ENCODE measurements at regions not wholly inside any gene's neighbourhood (a gene's known extent, or its start where the extent isn't known, plus 50 kb on each side); places are given as distances from the start of the nearest gene placed in this dataset.

DNA sequence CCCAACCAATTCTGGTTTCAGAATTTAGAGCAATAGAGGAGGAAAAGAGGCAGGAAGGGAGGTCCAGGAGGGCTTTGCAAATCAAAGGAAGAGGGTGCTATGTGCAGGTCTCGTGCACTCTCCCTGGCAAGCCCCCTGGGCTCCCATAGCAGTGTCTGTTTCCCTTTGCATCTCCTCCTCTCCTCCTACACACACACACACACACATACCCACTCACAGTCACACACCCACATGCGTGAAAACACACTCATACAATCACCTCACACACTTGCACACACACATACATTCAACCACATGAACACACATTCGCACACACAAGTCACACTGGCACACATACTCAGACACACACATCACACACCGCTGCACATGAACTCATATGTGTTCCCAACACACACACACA lies 105.3 kb downstream of the OAT start:
- Histone ChIP-seq H3K4me3 (no peak overlapping the region), H3K4me1 (no peaks in the 10 kb centered on the region), H3K9me3 (no peaks in the 10 kb centered on the region), H3K27me3 (no peaks in the 10 kb centered on the region), H3K27ac (no peak overlapping the region), H3K36me3 (no peaks in the 10 kb centered on the region)
- TF ChIP-seq, protein P1, sequence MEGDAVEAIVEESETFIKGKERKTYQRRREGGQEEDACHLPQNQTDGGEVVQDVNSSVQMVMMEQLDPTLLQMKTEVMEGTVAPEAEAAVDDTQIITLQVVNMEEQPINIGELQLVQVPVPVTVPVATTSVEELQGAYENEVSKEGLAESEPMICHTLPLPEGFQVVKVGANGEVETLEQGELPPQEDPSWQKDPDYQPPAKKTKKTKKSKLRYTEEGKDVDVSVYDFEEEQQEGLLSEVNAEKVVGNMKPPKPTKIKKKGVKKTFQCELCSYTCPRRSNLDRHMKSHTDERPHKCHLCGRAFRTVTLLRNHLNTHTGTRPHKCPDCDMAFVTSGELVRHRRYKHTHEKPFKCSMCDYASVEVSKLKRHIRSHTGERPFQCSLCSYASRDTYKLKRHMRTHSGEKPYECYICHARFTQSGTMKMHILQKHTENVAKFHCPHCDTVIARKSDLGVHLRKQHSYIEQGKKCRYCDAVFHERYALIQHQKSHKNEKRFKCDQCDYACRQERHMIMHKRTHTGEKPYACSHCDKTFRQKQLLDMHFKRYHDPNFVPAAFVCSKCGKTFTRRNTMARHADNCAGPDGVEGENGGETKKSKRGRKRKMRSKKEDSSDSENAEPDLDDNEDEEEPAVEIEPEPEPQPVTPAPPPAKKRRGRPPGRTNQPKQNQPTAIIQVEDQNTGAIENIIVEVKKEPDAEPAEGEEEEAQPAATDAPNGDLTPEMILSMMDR (IDR thresholded peaks at IDR 0.05) = no peak
- no peak for TF ChIP-seq POLR2A (IDR thresholded peaks at IDR 0.05)
- no peak for DNase-seq

DNA sequence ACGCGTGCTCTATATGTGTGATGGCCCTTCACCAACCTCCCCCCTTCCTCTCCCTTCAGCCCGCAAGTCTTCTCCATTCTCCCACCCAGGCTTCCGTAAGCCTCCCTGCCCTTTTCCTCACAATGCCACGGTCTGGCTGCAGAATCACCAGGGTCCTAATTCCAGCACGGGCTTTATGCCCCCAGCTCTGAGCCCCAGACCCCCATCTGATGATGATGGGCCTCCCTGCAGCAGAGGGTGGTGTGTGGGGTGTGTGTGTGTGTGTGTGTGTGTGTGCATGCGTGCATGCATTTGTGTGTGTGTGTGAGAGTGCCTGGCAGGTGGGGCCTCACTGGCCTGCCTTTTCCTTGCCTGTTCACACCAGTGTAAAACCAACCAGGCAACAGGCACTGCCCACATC lies 109.9 kb downstream of the OAT start:
- peak in 1 of 3 donors; percentile 23 for DNase-seq
- no peaks in the 10 kb centered on the region for H3K27me3 ChIP-seq
- no peaks in the 10 kb centered on the region for H3K9me3 ChIP-seq
- TF ChIP-seq, protein P1 (IDR thresholded peaks at IDR 0.05) = no peak
- no peaks in the 10 kb centered on the region for H3K4me1 ChIP-seq
- no peaks in the 10 kb centered on the region for H3K36me3 ChIP-seq
- no peak overlapping the region for H3K27ac ChIP-seq
- no peak overlapping the region for H3K4me3 ChIP-seq

DNA sequence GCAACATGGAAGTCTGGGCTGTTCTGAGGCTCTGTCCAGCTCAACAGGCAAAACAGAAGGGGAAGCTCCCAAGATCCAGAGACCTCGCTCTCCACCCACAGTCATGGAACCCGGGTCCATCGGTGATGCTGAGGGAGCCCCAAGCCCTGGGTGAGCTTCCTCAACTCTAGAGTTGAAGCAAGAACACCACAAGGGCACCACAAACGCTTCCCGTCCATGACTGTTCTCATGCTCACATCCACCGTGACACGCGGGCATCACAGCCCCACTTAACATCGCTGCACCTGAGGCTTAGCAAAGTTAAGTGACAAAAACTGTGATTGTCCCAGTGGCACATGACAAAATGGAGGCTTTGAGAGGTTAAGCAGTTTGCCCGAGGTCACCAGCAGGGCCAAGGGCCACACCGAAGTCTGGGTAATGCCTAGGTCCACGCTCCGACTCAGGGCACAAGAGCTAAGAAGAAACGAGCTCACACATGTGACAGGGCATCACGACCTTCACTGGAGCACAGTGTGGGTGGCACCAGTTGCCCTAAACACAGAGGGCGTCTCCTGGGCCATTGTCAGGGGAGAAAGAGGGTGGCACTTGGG lies 110.6 kb downstream of the OAT start:
- peak in 1 of 3 donors; percentile 12 for DNase-seq
- H3K27me3 ChIP-seq = no peaks in the 10 kb centered on the region
- no peak for TF ChIP-seq POLR2A (IDR thresholded peaks at IDR 0.05)
- TF ChIP-seq, protein P1 (IDR thresholded peaks at IDR 0.05) = no peak
- H3K27ac ChIP-seq = no peak overlapping the region
- H3K36me3 ChIP-seq = no peaks in the 10 kb centered on the region
- H3K4me3 ChIP-seq = no peak overlapping the region
- no peaks in the 10 kb centered on the region for H3K9me3 ChIP-seq
- H3K4me1 ChIP-seq = no peaks in the 10 kb centered on the region

DNA sequence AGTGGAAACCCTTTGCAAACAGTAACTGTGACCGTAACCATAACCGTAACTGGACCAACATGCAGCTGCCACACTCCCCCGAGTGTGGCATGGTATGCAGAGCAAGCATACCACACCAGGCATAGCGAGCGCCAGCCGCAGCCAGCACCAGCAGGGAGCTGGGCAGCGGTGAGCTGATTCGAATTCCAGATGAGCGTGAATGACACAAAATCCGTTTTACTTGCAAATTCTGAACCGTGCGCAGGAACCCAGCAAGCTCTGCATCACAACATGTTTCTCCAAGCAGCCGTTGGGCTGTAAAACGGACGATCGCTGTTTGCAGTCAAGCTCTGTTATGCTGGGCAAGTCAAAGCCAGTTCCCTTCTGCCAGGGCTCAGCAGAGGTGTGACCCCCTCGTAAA lies 111.1 kb downstream of the OAT start:
- Histone ChIP-seq H3K27me3 (no peaks in the 10 kb centered on the region), H3K9me3 (no peaks in the 10 kb centered on the region), H3K4me1 (no peaks in the 10 kb centered on the region), H3K4me3 (no peak overlapping the region), H3K36me3 (no peaks in the 10 kb centered on the region), H3K27ac (no peak overlapping the region)
- DNase-seq = peak in 1 of 3 donors; percentile 29
- no peak for TF ChIP-seq POLR2A (IDR thresholded peaks at IDR 0.05)
- TF ChIP-seq, protein P1 (IDR thresholded peaks at IDR 0.05) = no peak

DNA sequence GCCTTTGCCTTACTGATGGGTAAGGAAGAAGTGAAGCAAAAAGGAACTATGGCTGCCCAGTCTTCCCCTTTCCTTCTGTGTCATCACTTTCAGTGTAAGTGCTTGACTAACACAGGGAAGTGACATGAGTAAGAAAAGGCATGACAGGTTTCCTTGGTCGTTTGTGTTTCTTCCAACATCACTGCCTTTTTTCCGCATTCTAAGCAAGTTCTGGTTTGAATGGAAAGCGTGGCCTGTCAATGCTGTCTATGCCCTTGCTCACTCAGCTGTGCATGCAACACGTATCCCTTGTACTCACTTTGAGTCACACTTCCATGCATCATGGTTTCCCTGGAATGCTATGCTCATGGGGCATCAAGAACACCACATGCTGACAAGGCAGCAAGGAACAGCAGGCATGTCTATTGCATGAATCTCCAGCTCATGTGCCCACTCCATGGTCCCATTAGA lies 111.8 kb downstream of the OAT start:
- Histone ChIP-seq H3K36me3 (no peaks in the 10 kb centered on the region), H3K9me3 (no peaks in the 10 kb centered on the region), H3K4me1 (no peaks in the 10 kb centered on the region), H3K27ac (no peak overlapping the region), H3K27me3 (no peaks in the 10 kb centered on the region), H3K4me3 (no peak overlapping the region)
- DNase-seq = peak in 1 of 3 donors; percentile 37
- TF ChIP-seq POLR2A (IDR thresholded peaks at IDR 0.05) = no peak
- TF ChIP-seq, protein P1 (IDR thresholded peaks at IDR 0.05) = no peak

DNA sequence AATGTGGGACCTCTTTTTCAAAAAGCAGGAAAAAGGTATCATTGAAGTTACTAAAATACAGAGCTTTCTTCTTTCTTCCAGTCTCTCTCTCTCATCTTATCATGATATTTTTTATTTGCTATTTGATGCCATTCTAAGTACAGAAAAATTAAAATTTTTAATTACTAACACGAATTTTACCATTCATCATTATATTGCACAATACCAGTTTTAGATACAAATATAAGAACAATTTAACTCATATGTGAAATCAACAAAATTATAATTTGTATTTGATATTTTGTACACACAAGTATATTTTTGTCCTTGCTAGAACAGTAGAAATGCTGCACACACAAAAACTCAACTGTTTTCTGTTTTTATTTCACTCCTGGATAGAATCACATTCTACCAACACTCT lies 112.2 kb downstream of the OAT start:
- Histone ChIP-seq H3K9me3 (no peaks in the 10 kb centered on the region), H3K4me3 (no peak overlapping the region), H3K4me1 (no peaks in the 10 kb centered on the region), H3K27me3 (no peaks in the 10 kb centered on the region), H3K27ac (no peak overlapping the region), H3K36me3 (no peaks in the 10 kb centered on the region)
- DNase-seq = no peak
- TF ChIP-seq POLR2A (IDR thresholded peaks at IDR 0.05) = no peak
- TF ChIP-seq, protein P1 (IDR thresholded peaks at IDR 0.05) = no peak

All from Peyer's patch (tissue), 4 donors.